Right atrium auricular region (tissue), 2 donors: ENCODE measurements at regions not wholly inside any gene's neighbourhood (a gene's known extent, or its start where the extent isn't known, plus 50 kb on each side); places are given as distances from the start of the nearest gene placed in this dataset.
"Not testable (repeated sequence)": the region's sequence is repeated elsewhere in the genome, so short reads cannot be mapped to it uniquely, and the experiment has no call there.

Experiments used
- DNase-seq: peaks from one replicate; pipeline ENCODE4 v3.0.0-alpha.2; 2019; ENCODE audit warnings: low spot score
- H3K27ac ChIP-seq, 2 donors: fragments of 200-600 bp; sonication (generic); 1 replicate in 1 of 2; 2 replicates in 1 of 2; pipeline ENCODE4 v1.5.1; 2016 to 2019
- H3K27me3 ChIP-seq, 2 donors: fragments of 200-600 bp; sonication (generic); one replicate each; pipeline versions ENCODE4 v1.5.1 to v1.6.0; 2017 to 2019
- H3K36me3 ChIP-seq: fragments of 200-600 bp; sonication (generic); one replicate; pipeline ENCODE4 v1.5.1; 2016
- H3K4me1 ChIP-seq, 2 donors: fragments of 200-600 bp; sonication (generic); one replicate each; pipeline versions ENCODE4 v1.5.1 to v1.6.0; 2017 to 2019
- H3K4me3 ChIP-seq, 2 donors: fragments of 200-600 bp; sonication (generic); 1 replicate in 1 of 2; 2 replicates in 1 of 2; pipeline ENCODE4 v1.5.1; 2017 to 2019; ENCODE audit warnings: mild to moderate bottlenecking in 1 of 2, moderate library complexity in 1 of 2
- H3K9me3 ChIP-seq, 2 donors: fragments of 200-600 bp; sonication (generic); one replicate each; pipeline ENCODE4 v1.5.1; 2019
- CTCF ChIP-seq, 2 donors: fragments of 200-600 bp; sonication (generic); IDR thresholded peaks; one replicate each; pipeline ENCODE4 v1.5.1; 2019; ENCODE audit warnings: antibody characterized with exemption in 2 of 2

- no peak overlapping the region for H3K27ac ChIP-seq
- H3K36me3 ChIP-seq, result no peaks in the 10 kb centered on the region
- no peak for TF ChIP-seq CTCF (IDR thresholded peaks at IDR 0.05)
- H3K4me1 ChIP-seq, result no peaks in the 10 kb centered on the region
- no peaks in the 10 kb centered on the region for H3K27me3 ChIP-seq
- no peak for DNase-seq
- no peak overlapping the region for H3K4me3 ChIP-seq
- H3K9me3 ChIP-seq, result peaks cover 0 to 10% of the 10 kb centered on the region in 2 donors
Observed at GRCh38 chr2:59353306-59353921, 1112.3 kb upstream of the FANCL start.

- Histone ChIP-seq H3K36me3 (no peaks in the 10 kb centered on the region), H3K4me1 (no peaks in the 10 kb centered on the region), H3K27me3 (no peaks in the 10 kb centered on the region), H3K9me3 (no peaks in the 10 kb centered on the region), H3K27ac (no peak overlapping the region), H3K4me3 (no peak overlapping the region)
- no peak for TF ChIP-seq CTCF (IDR thresholded peaks at IDR 0.05)
- no peak for DNase-seq
Observed at GRCh38 chr2:59342166-59342565, 1101.0 kb upstream of the FANCL start.

GRCh38 chr2:59339837-59340207, 1098.7 kb upstream of the FANCL start:
- no peak overlapping the region for H3K4me3 ChIP-seq
- no peak overlapping the region for H3K27ac ChIP-seq
- H3K27me3 ChIP-seq, result no peaks in the 10 kb centered on the region
- H3K4me1 ChIP-seq, result no peaks in the 10 kb centered on the region
- H3K36me3 ChIP-seq, result no peaks in the 10 kb centered on the region
- H3K9me3 ChIP-seq, result no peaks in the 10 kb centered on the region
- DNase-seq, result no peak
- no peak for TF ChIP-seq CTCF (IDR thresholded peaks at IDR 0.05)

GRCh38 chr2:59339121-59339836, 1098.2 kb upstream of the FANCL start:
- H3K4me3 ChIP-seq, result no peak overlapping the region
- no peak for DNase-seq
- no peak for TF ChIP-seq CTCF (IDR thresholded peaks at IDR 0.05)

GRCh38 chr2:59333007-59333406, 1091.9 kb upstream of the FANCL start:
- no peak for DNase-seq
- no peak overlapping the region for H3K4me3 ChIP-seq
- H3K36me3 ChIP-seq, result no peaks in the 10 kb centered on the region
- no peaks in the 10 kb centered on the region for H3K4me1 ChIP-seq
- no peak for TF ChIP-seq CTCF (IDR thresholded peaks at IDR 0.05)
- no peaks in the 10 kb centered on the region for H3K27me3 ChIP-seq
- no peak overlapping the region for H3K27ac ChIP-seq
- no peaks in the 10 kb centered on the region for H3K9me3 ChIP-seq

More at GRCh38 chr2:59339121-59339836, 1098.2 kb upstream of the FANCL start:
- H3K27ac ChIP-seq, result no peak overlapping the region
- H3K36me3 ChIP-seq, result no peaks in the 10 kb centered on the region
- H3K4me1 ChIP-seq, result no peaks in the 10 kb centered on the region
- H3K27me3 ChIP-seq, result no peaks in the 10 kb centered on the region
- H3K9me3 ChIP-seq, result no peaks in the 10 kb centered on the region

GRCh38 chr2:59326581-59327365, 1085.6 kb upstream of the FANCL start:
- not testable (repeated sequence) for H3K4me3 ChIP-seq, H3K27ac ChIP-seq, H3K9me3 ChIP-seq, H3K4me1 ChIP-seq, H3K27me3 ChIP-seq, DNase-seq, H3K36me3 ChIP-seq
